ENCODE measurements at regions not wholly inside any gene's neighbourhood (a gene's known extent, or its start where the extent isn't known, plus 50 kb on each side); places are given as distances from the start of the nearest gene placed in this dataset.

DNA sequence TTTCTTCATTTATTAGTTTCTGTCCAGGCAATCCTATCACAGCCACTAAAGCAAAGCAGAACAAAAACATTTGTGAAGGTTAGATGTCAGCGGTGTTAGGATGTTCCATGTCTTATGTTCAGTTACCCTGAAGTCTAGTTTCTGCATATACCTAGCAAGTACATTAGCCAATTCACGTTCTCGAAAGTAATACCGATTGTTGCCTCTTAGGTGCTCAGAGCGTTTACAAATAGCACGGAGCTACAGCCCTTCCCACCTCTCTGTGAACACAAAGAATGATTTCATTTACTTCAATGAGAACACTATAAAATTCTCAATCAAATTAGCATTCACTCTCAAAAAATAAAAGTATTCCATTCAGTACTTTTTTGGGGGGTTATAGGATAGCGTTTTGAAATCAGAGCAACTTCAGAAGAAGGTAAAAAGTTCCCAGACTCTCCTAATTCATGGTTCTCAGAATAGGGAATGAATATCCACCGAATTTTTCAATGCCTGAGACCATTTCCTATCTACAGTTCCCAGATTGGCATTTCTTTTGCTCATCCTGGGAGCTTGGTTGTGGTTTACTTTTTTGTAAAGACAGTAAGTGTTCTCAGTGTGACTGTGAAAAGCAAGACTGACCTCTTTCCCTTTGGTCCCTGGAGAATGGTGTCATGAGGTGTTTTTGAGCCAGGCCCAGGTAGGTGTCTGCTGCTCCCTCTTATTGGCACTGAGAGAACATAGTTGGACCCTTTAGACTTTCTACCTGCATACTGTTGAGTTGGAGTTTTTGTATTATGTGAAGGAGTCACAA, 488.0 kb upstream of the RGS6 start:
- no peaks in the 10 kb centered on the region for H3K79me2 ChIP-seq (ENCODE audit: insufficient read depth, low read length)

DNA sequence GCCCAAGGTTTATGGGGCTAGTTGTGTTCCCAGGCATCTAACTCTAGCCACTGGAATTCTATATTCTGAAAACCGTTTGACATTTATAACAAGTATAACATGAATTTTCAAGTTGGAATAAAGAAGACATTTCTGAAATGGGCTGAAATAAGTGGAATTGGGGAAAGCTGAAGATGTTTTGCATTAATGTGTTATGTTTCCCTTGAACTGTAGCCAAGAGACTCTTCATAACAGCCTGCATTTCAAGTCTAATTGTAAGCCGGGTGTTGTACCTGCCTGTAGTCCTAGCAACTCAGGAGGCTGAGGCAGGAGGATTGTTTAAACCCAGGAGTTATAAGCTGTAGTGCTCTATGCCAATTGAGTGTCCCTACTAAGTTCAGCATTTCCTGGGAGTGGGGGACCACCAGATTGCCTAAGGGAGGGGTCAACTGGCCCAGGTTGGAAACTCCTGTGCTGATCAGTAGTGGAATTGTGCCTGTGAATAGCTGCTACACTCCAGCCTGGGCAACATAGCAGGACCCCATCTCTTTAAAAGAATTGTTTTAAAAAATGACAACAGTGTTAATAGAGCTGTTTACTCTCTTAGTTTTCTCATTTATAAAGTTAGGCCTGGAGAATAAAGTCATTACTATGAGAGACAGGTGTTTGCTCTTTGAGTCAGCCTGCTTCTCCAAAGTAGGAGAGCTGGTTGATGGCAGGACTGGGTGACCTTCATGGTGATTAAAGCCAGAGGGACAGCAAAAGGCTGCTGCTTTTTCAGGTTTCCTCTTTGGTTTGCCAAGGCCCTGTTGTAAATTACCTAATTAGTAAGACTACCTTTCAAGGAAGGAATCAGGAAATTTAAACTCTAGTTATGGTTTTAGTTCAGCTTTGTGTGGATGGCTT, 483.6 kb upstream of the RGS6 start:
- Histone ChIP-seq H3K36me3 (ENCODE audit: low read length) (no peaks in the 10 kb centered on the region), H3K9me3 (ENCODE audit: insufficient read depth, low read length) (no peaks in the 10 kb centered on the region), H3K4me2 (ENCODE audit: low read depth, low read length, poor library complexity, severe bottlenecking) (no peak overlapping the region), H4K20me1 (ENCODE audit: low read depth, low read length) (no peaks in the 10 kb centered on the region; the same call in 1 of the 2 replicates), H3F3A (ENCODE audit: insufficient read depth) (no peaks in the 10 kb centered on the region), H2AFZ (ENCODE audit: low read depth, low read length, severe bottlenecking) (no peak overlapping the region), H3K9me2 (replicated peaks; ENCODE audit: insufficient read depth, low read length) (no peaks in the 10 kb centered on the region), H3K27me3 (ENCODE audit: low read length) (no peaks in the 10 kb centered on the region), H3K9ac (ENCODE audit: low read length) (no peak overlapping the region), H3K79me2 (ENCODE audit: insufficient read depth, low read length) (no peaks in the 10 kb centered on the region), H3K27ac (ENCODE audit: low read depth, low read length) (no peak overlapping the region), H3K4me3 (ENCODE audit: insufficient read depth, low read length, poor library complexity, severe bottlenecking) (no peak overlapping the region)
- TF ChIP-seq, protein P1, sequence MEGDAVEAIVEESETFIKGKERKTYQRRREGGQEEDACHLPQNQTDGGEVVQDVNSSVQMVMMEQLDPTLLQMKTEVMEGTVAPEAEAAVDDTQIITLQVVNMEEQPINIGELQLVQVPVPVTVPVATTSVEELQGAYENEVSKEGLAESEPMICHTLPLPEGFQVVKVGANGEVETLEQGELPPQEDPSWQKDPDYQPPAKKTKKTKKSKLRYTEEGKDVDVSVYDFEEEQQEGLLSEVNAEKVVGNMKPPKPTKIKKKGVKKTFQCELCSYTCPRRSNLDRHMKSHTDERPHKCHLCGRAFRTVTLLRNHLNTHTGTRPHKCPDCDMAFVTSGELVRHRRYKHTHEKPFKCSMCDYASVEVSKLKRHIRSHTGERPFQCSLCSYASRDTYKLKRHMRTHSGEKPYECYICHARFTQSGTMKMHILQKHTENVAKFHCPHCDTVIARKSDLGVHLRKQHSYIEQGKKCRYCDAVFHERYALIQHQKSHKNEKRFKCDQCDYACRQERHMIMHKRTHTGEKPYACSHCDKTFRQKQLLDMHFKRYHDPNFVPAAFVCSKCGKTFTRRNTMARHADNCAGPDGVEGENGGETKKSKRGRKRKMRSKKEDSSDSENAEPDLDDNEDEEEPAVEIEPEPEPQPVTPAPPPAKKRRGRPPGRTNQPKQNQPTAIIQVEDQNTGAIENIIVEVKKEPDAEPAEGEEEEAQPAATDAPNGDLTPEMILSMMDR (IDR thresholded peaks at IDR 0.05; ENCODE audit: insufficient read depth, low read length, poor library complexity, severe bottlenecking), result no peak
- no peak for TF ChIP-seq EZH2phosphoT487 (conservative IDR thresholded peaks at IDR 0.05; ENCODE audit: low read length)

More for the DNA sequence above, 488.0 kb upstream of the RGS6 start:
- H2AFZ ChIP-seq (ENCODE audit: low read depth, low read length, severe bottlenecking), result no peak overlapping the region
- TF ChIP-seq, protein P1 (IDR thresholded peaks at IDR 0.05; ENCODE audit: insufficient read depth, low read length, poor library complexity, severe bottlenecking), result no peak
- TF ChIP-seq EZH2phosphoT487 (conservative IDR thresholded peaks at IDR 0.05; ENCODE audit: low read length), result no peak
- H4K20me1 ChIP-seq (ENCODE audit: low read depth, low read length), result no peaks in the 10 kb centered on the region; the same call in 1 of the 2 replicates
- H3K9me2 ChIP-seq (replicated peaks; ENCODE audit: insufficient read depth, low read length), result no peaks in the 10 kb centered on the region
- no peak overlapping the region for H3K4me3 ChIP-seq (ENCODE audit: insufficient read depth, low read length, poor library complexity, severe bottlenecking)
- no peak overlapping the region for H3K4me2 ChIP-seq (ENCODE audit: low read depth, low read length, poor library complexity, severe bottlenecking)
- H3F3A ChIP-seq (ENCODE audit: insufficient read depth), result no peaks in the 10 kb centered on the region
- no peaks in the 10 kb centered on the region for H3K36me3 ChIP-seq (ENCODE audit: low read length)
- no peaks in the 10 kb centered on the region for H3K27me3 ChIP-seq (ENCODE audit: low read length)
- H3K27ac ChIP-seq (ENCODE audit: low read depth, low read length), result no peak overlapping the region
- H3K9ac ChIP-seq (ENCODE audit: low read length), result no peak overlapping the region
- no peaks in the 10 kb centered on the region for H3K9me3 ChIP-seq (ENCODE audit: insufficient read depth, low read length)

DNA sequence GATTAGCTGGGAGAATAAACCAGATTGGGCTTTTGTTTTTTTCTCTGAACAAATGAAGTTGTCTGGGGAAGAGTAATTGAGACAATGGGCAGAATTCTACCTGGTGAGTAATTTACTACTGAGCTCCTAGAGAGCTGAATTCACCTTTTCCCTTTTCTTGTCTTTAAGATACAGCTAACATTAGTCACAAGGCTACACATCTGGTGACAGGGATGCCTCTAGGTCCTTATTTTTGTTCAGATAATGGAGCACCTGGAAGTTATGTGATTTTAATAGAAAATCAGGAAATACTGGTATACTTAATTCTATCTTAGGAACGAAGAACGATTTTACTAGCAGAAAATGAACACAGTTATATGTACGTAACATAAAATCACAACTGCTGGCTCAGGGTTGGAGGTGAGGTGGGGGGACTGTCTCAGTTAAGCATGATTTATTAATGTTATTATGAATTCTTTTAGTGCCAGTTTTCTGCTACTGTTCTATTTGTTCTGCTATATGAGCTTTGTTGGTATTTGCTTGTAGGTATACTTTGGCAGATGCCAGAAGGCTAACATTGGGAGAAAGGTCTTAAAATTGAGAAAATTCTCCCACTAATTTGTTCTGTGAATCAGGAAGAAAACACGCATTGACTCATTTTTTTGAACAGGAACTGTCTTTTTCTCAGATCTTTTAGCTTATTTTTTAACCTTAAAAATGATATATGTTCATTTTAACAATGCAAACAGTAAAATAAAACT, 482.7 kb upstream of the RGS6 start:
- no peak overlapping the region for H3K9ac ChIP-seq (ENCODE audit: low read length)
- H3K9me2 ChIP-seq (replicated peaks; ENCODE audit: insufficient read depth, low read length), result no peaks in the 10 kb centered on the region
- no peak overlapping the region for H3K4me3 ChIP-seq (ENCODE audit: insufficient read depth, low read length, poor library complexity, severe bottlenecking)
- H4K20me1 ChIP-seq (ENCODE audit: low read depth, low read length), result no peaks in the 10 kb centered on the region; the same call in 1 of the 2 replicates
- no peak overlapping the region for H3K4me2 ChIP-seq (ENCODE audit: low read depth, low read length, poor library complexity, severe bottlenecking)
- no peak overlapping the region for H2AFZ ChIP-seq (ENCODE audit: low read depth, low read length, severe bottlenecking)
- H3F3A ChIP-seq (ENCODE audit: insufficient read depth), result no peaks in the 10 kb centered on the region
- H3K27me3 ChIP-seq (ENCODE audit: low read length), result no peaks in the 10 kb centered on the region
- TF ChIP-seq EZH2phosphoT487 (conservative IDR thresholded peaks at IDR 0.05; ENCODE audit: low read length), result no peak
- TF ChIP-seq, protein P1 (IDR thresholded peaks at IDR 0.05; ENCODE audit: insufficient read depth, low read length, poor library complexity, severe bottlenecking), result no peak
- H3K36me3 ChIP-seq (ENCODE audit: low read length), result no peaks in the 10 kb centered on the region
- no peak overlapping the region for H3K27ac ChIP-seq (ENCODE audit: low read depth, low read length)
- no peaks in the 10 kb centered on the region for H3K9me3 ChIP-seq (ENCODE audit: insufficient read depth, low read length)
- H3K79me2 ChIP-seq (ENCODE audit: insufficient read depth, low read length), result no peaks in the 10 kb centered on the region

Measured in SU-DHL-6 (cell line).